ENCODE measurements at regions not wholly inside any gene's neighbourhood (a gene's known extent, or its start where the extent isn't known, plus 50 kb on each side); places are given as distances from the start of the nearest gene placed in this dataset.

GRCh38 chr13:110779022-110779421, 65.5 kb downstream of the ING1 start:
- POLR2A ChIA-PET (ENCODE audit: unreplicated experiment): no interaction called here

More at GRCh38 chr13:110779022-110779421, 65.5 kb downstream of the ING1 start:
- Histone ChIP-seq H3K9ac (ENCODE audit: low read depth, low read length) (no peak overlapping the region), H3K9me3 (ENCODE audit: control insufficient read depth, insufficient read depth, low read length) (peaks cover 6% of the 10 kb centered on the region), H2AFZ (replicated peaks; ENCODE audit: low read length, poor library complexity) (no peak overlapping the region), H2AK5ac (ENCODE audit: low read depth, low read length) (no peak overlapping the region), H4K20me1 (ENCODE audit: insufficient read depth, low read length) (no peaks in the 10 kb centered on the region), H3K27me3 (ENCODE audit: control insufficient read depth, insufficient read depth, low read length) (peaks cover 11% of the 10 kb centered on the region), H3K14ac (replicated peaks; ENCODE audit: low read depth, low read length) (no peak overlapping the region), H2BK20ac (ENCODE audit: low read depth, low read length) (no peak overlapping the region), H3K27ac (ENCODE audit: insufficient read depth, low read length) (no peak overlapping the region), H3K36me3 (ENCODE audit: control insufficient read depth, insufficient read depth, low read length) (no peaks in the 10 kb centered on the region), H2BK5ac (ENCODE audit: low read depth, low read length, poor library complexity, severe bottlenecking) (no peak overlapping the region), H3K56ac (ENCODE audit: extremely low read depth, insufficient read depth, low read length) (no peak overlapping the region), H2AK9ac (replicated peaks; ENCODE audit: low read depth, low read length, poor library complexity) (no peak overlapping the region), H3K4me3 (ENCODE audit: insufficient read depth, low read depth, low read length) (no peak overlapping the region), H4K8ac (ENCODE audit: low read depth in 2 of 2, low read length in 2 of 2) (no peak overlapping the region), H4K5ac (ENCODE audit: low read depth, low read length) (no peak overlapping the region), H3K9me1 (ENCODE audit: insufficient read depth, low read length) (no peaks in the 10 kb centered on the region), H3K4me1 (ENCODE audit: control insufficient read depth, insufficient read depth, low read length) (no peaks in the 10 kb centered on the region; the same call in 1 of the 2 replicates), H3K4ac (ENCODE audit: low read depth, low read length) (no peak overlapping the region), H4K91ac (ENCODE audit: insufficient read depth, low read depth, low read length) (no peak overlapping the region), H3K18ac (ENCODE audit: low read depth, low read length) (no peak overlapping the region), H3K4me2 (ENCODE audit: low read depth, low read length) (no peak overlapping the region), H2BK120ac (ENCODE audit: low read depth, low read length) (no peak overlapping the region), H2BK15ac (ENCODE audit: low read depth, low read length) (no peak overlapping the region), H3K23ac (ENCODE audit: low read depth, low read length) (no peak overlapping the region), H3K79me1 (ENCODE audit: low read depth in 1 of 2, low read length in 2 of 2) (no peaks in the 10 kb centered on the region)
- in situ Hi-C loops (cut with MboI; ENCODE audit: low sequenced_read_pairs) (no loop called here), intact Hi-C loops (cut with micrococcal nuclease) (no loop called here), dilution Hi-C loops (cut with HindIII; ENCODE audit: low sequenced_read_pairs, unreplicated experiment) (no loop called here)
- no peak for ATAC-seq (ENCODE audit: low read depth)
- WGBS, 2 experiments (ENCODE audit: extremely low coverage in 2 of 2, insufficient read length in 1 of 2): no CpG with 5 or more reads among the region's 3 CpGs
- CTCF ChIA-PET: no interaction called here
- TF ChIP-seq RAD21 (IDR thresholded peaks at IDR 0.05; ENCODE audit: low read length): no peak
- TF ChIP-seq ELK1 (IDR thresholded peaks at IDR 0.05; ENCODE audit: borderline replicate concordance, low read depth, low read length): no peak
- TF ChIP-seq MAZ (IDR thresholded peaks at IDR 0.05; ENCODE audit: borderline replicate concordance, low read depth, low read length): no peak
- TF ChIP-seq SMC3 (IDR thresholded peaks at IDR 0.05; ENCODE audit: low read depth, low read length): no peak
- TF ChIP-seq CTCF (conservative IDR thresholded peaks at IDR 0.05; ENCODE audit: low read depth, low read length): no peak
- no peak for TF ChIP-seq POLR2A (IDR thresholded peaks at IDR 0.05; ENCODE audit: low read depth, low read length)
- no peak for TF ChIP-seq FOS (IDR thresholded peaks at IDR 0.05; ENCODE audit: low read depth, low read length)
- TF ChIP-seq CHD1 (IDR thresholded peaks at IDR 0.05; ENCODE audit: low read depth, low read length): no peak
- TF ChIP-seq BHLHE40 (IDR thresholded peaks at IDR 0.05; ENCODE audit: low read depth, low read length): no peak
- TF ChIP-seq MXI1 (IDR thresholded peaks at IDR 0.05; ENCODE audit: borderline replicate concordance, low read depth, low read length): no peak
- TF ChIP-seq RFX5 (IDR thresholded peaks at IDR 0.05; ENCODE audit: low read depth, low read length): no peak
- TF ChIP-seq NFE2L2 (IDR thresholded peaks at IDR 0.05; ENCODE audit: low read depth, low read length): no peak
- TF ChIP-seq CEBPB (IDR thresholded peaks at IDR 0.05; ENCODE audit: low read depth, low read length): no peak
- no peak for DNase-seq
- BruUV-seq (replicated peaks): no TSS peak
